WERI-Rb-1 (cell line): ENCODE measurements at regions not wholly inside any gene's neighbourhood (a gene's known extent, or its start where the extent isn't known, plus 50 kb on each side); places are given as distances from the start of the nearest gene placed in this dataset.

Experiments
- DNase-seq: peaks from one replicate; pipeline ENCODE4 v3.0.0-alpha.2; 2020
- H3K27ac ChIP-seq: fragments of 250-450 bp; sonication (Bioruptor Pico); 2 replicates; pipeline ENCODE4 v1.5.1; 2020; ENCODE audit warnings: mild to moderate bottlenecking, moderate library complexity
- H3K27me3 ChIP-seq: fragments of 250-450 bp; sonication (Bioruptor Pico); 2 replicates; pipeline ENCODE4 v1.5.1; 2021; ENCODE audit warnings: mild to moderate bottlenecking, low read depth, moderate library complexity; ENCODE audit not compliant: insufficient read depth, severe bottlenecking
- H3K36me3 ChIP-seq: fragments of 250-450 bp; sonication (Bioruptor Pico); 2 replicates; pipeline ENCODE4 v1.5.1; 2020; ENCODE audit warnings: mild to moderate bottlenecking, moderate library complexity
- H3K4me3 ChIP-seq: 2 replicates; pipeline ENCODE4 v1.5.1; 2011; ENCODE audit warnings: low read depth, mild to moderate bottlenecking, control low read depth, low read length
- H3K9me3 ChIP-seq: fragments of 250-450 bp; sonication (Bioruptor Pico); 2 replicates; pipeline ENCODE4 v1.5.1; 2021; ENCODE audit warnings: mild to moderate bottlenecking, moderate library complexity; ENCODE audit not compliant: severe bottlenecking
- CTCF ChIP-seq: IDR thresholded peaks from 2 replicates; pipeline ENCODE4 v1.5.1; 2011; ENCODE audit warnings: low read depth, mild to moderate bottlenecking, control low read depth, inconsistent platforms, low read length

GRCh38 chr2:224141304-224141703 lies 102.2 kb upstream of the SERPINE2 start:
- Histone ChIP-seq H3K27ac (no peak overlapping the region), H3K4me3 (no peak overlapping the region), H3K27me3 (no peaks in the 10 kb centered on the region), H3K36me3 (no peaks in the 10 kb centered on the region), H3K9me3 (no peaks in the 10 kb centered on the region)
- TF ChIP-seq CTCF, result no peak
- DNase-seq, result no peak

- Histone ChIP-seq H3K9me3 (no peaks in the 10 kb centered on the region), H3K27me3 (no peaks in the 10 kb centered on the region), H3K27ac (no peak overlapping the region), H3K4me3 (no peak overlapping the region), H3K36me3 (no peaks in the 10 kb centered on the region)
- no peak for DNase-seq
- no peak for TF ChIP-seq CTCF
Observed at GRCh38 chr2:224137208-224137607, 98.1 kb upstream of the SERPINE2 start.

GRCh38 chr2:224136396-224136795 lies 97.3 kb upstream of the SERPINE2 start:
- no peaks in the 10 kb centered on the region for H3K27me3 ChIP-seq
- TF ChIP-seq CTCF, result no peak
- H3K36me3 ChIP-seq, result no peaks in the 10 kb centered on the region
- H3K9me3 ChIP-seq, result no peaks in the 10 kb centered on the region
- no peak for DNase-seq
- H3K27ac ChIP-seq, result no peak overlapping the region
- H3K4me3 ChIP-seq, result no peak overlapping the region

- no peak overlapping the region for H3K4me3 ChIP-seq
- no peaks in the 10 kb centered on the region for H3K36me3 ChIP-seq
- no peaks in the 10 kb centered on the region for H3K9me3 ChIP-seq
- H3K27me3 ChIP-seq, result no peaks in the 10 kb centered on the region
- no peak for TF ChIP-seq CTCF
- H3K27ac ChIP-seq, result no peak overlapping the region
- DNase-seq, result no peak
Observed at GRCh38 chr2:224135881-224136280, 96.8 kb upstream of the SERPINE2 start.

GRCh38 chr2:224134003-224134734 lies 95.1 kb upstream of the SERPINE2 start:
- no peak for TF ChIP-seq CTCF
- DNase-seq, result no peak
- no peak overlapping the region for H3K4me3 ChIP-seq

GRCh38 chr2:224133387-224133786 lies 94.3 kb upstream of the SERPINE2 start:
- H3K27me3 ChIP-seq, result no peaks in the 10 kb centered on the region
- TF ChIP-seq CTCF, result no peak
- DNase-seq, result no peak
- H3K27ac ChIP-seq, result no peak overlapping the region
- no peaks in the 10 kb centered on the region for H3K36me3 ChIP-seq
- H3K4me3 ChIP-seq, result no peak overlapping the region
- no peaks in the 10 kb centered on the region for H3K9me3 ChIP-seq

More at GRCh38 chr2:224134003-224134734, 95.1 kb upstream of the SERPINE2 start:
- H3K36me3 ChIP-seq, result no peaks in the 10 kb centered on the region
- H3K27ac ChIP-seq, result no peak overlapping the region
- H3K9me3 ChIP-seq, result no peaks in the 10 kb centered on the region
- H3K27me3 ChIP-seq, result no peaks in the 10 kb centered on the region
